IPS-NIHi7 (cell line): ENCODE measurements at regions not wholly inside any gene's neighbourhood (a gene's known extent, or its start where the extent isn't known, plus 50 kb on each side); places are given as distances from the start of the nearest gene placed in this dataset.
A peak's percentile ranks its signal among the peaks of the same experiment; 100 is the strongest.

Experiments used
- DNase-seq: peaks from one replicate; pipeline ENCODE4 v3.0.0; 2012; ENCODE audit warnings: mixed read lengths; ENCODE audit errors: extremely low spot score

DNA sequence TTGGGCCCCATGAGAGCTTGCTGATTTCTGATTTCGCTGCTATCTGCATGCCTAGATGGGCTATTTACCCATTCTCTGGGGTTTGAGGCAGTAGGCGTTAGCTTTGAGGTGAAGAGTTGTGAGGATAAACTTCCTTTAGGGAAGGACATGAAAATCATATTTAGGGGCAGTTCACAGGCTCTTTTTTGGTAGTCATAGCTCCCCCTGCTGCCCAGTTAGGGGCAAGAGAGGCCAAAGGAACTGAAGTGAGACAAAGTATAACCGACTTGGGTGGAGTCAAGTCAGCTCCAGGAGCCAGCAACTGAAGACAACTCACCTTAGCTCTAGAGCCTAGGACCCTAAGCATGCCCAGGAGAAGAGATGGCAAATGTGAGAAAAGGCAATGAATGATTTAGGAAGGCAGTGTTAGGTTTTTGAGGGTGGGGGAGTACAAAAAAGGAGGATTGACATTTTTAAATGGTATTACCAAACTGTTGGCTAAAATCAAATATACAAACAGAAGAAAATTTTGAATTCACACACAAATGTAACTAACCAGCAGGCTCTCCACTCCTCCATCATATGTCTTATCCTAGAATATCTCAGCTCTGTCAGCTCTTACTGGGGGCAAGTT is 625.2 kb downstream of the LMO4 start:
- DNase-seq = peak; percentile 74

DNA sequence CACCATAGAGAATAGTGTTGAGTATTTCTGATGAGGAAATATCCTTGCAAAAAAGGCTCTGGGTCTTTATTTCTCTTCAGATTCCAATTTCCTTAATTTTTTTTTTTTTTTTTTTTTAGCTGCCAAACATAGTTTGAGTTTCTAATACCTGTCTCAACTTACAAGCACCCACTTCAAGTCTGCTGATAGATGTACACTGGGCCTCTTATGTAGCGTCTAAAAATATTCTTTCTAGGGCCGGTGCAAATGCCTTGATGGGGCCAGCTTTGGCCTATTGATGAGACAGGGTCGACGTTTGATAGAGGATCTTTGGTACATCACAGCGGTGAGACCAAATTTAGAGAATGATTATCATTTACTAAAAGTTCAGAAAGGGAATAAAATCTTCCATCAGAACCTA is 626.4 kb downstream of the LMO4 start:
- no peak for DNase-seq

- no peak for DNase-seq
Measured at GRCh38 chr1:87956072-87956471, 627.4 kb downstream of the LMO4 start.

GRCh38 chr1:87956750-87957149 is 628.1 kb downstream of the LMO4 start:
- DNase-seq = no peak

GRCh38 chr1:87957331-87957730 is 628.7 kb downstream of the LMO4 start:
- no peak for DNase-seq

DNA sequence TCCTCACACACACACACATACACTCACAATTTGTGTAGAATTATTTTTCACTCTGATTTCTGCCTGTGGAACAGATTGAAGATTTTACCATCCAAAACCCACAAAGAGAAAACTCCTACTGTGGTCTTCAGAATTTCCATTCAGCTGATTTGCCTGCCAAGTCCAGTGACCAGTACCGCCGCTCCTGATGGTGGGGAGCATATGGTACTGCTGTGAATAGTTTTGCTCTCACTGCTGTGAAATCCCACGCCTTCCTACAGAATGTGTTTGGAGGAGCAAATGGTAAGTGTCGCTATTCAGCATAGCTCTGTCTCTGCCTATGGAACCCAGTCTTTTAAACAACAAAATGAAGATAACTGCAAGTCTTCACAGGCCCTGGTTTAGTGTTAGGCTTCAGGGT is 629.5 kb downstream of the LMO4 start:
- no peak for DNase-seq

GRCh38 chr1:87958716-87959115 is 630.0 kb downstream of the LMO4 start:
- no peak for DNase-seq

GRCh38 chr1:87959236-87959635 is 630.6 kb downstream of the LMO4 start:
- no peak for DNase-seq

DNA sequence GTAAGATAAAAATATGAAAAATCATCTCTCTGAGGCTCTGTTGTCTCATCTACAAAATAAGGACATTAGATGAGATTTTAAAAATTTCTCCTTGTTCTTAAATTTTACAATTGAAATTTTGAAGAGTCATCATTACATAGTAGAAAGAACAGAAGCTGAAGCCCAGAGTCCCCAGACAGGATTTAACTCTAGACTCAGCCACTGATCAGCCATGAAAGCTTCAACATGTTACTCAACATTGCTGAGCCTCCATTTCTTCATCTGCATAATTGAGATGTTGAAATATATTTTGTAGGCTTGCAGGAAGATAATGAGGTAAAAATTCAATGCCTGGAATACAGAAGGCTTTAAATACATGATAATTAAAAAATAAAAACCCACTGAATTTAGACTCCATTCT is 633.3 kb downstream of the LMO4 start:
- DNase-seq = no peak

GRCh38 chr1:87963556-87963955 is 634.9 kb downstream of the LMO4 start:
- DNase-seq = no peak

- no peak for DNase-seq
Measured at GRCh38 chr1:87965193-87965592, 636.5 kb downstream of the LMO4 start.

DNA sequence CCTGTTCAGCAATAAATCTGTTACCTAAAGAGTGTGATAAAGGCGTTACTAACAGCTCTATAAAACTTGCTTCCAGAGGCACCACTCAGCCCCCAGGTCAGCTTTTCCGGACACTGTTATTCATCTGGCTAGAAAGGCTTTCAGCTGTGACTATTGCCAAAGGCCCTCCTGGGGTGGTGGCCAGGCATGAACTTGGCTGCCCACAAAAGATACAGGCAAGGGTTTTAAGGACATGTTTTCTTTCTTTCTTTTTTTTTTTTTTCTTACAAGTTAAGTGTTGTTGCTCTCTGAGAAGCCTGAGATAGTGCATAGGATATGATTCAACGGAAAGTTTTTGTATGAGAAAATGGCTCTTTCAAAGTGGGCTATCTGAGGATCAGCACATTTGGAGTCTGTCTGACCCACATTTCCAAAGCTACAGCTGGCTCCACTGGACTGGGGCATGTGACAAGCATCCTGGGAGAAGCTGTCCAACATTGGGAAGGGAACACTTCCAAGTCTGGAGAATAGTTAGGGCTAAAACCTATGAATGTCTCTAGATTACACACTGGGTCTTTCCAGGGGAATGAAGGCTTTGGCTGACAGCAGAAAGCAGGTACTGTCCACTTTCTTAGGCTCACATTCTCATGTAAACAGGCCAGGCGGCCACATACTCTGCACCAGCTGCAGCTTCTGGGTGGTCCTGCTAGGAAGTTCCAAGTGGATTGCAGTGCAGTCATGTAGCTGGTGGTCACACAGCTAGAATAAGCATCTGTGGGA is 639.7 kb downstream of the LMO4 start:
- peak; percentile 20 for DNase-seq

DNA sequence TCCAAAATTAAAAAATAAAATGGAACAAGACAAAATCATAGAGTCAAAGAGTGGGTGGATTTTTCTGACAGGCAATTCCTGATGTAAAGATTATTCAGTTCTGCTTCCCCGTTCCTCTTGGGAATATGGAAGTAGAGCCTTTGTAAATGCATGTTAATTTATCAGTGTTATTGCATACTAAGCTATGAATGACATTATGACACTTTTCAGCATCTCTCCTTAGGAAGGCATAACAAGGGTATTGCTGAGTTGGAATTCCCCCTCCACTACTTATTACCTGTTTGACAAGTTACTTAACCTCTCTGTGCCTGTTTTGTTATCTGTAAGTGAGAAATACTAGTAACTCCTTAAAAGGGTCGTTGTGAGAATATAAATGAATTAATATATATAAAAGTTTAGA is 640.4 kb downstream of the LMO4 start:
- DNase-seq = no peak

DNA sequence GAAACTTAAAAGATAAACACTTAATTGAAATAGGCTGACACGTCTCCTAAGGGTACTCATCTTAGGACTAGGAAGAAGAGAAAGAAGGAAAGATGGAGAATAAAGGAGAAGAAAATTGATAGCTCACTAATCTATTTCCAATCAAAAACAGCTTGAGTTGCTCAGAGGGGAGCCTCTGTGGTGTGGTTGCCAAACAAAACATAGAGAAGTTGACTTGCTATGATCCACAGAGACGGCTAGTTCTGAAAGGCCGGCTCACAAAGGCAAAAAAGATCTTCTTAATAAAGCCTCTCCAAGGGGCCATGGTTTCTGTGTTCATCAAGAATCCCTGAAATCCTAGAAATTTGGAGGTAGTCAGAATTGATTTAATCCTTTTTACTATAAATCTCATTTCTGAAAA is 644.1 kb downstream of the LMO4 start:
- no peak for DNase-seq

DNA sequence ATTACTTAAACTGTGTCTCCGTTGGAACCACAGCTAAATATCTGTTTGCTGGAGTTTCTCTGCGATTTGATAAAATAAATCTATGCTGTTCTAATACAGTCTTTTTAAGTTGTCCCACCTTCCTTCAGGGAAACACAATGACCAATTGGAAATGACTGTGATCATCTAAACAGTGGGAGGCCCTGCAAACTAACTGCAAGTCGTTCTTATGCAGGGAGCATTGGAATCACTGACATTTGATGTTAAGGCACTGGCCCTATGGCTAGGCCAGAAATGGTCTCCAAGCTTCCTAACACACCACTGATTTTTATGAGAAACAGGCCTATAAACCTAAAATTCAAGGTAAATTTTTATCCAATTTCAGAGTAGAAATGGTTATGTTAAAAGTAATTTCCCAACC is 645.2 kb downstream of the LMO4 start:
- peak; percentile 18 for DNase-seq

- DNase-seq = no peak
Measured at GRCh38 chr1:87976316-87976715, 647.6 kb downstream of the LMO4 start.

DNA sequence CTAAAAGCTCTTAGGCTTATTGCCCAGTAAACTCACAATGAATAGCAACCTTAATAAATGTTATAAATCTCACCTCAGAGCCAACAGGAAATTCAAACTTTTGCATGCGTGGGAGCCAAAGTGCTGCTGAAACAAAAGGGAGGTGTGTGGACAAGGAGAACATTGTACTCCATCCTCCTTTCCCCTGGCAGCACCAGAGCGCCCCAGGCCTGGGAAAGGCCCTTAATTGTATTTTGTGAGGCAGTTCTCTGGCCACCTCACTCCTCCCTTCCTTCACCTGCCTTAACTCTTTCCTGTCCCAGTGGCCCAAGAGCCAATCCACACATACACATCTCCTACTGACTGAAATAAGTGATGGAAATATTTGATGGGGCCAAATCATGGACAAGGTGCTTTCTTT is 648.5 kb downstream of the LMO4 start:
- DNase-seq = no peak

- DNase-seq = no peak
Measured at GRCh38 chr1:87979079-87979478, 650.4 kb downstream of the LMO4 start.

DNA sequence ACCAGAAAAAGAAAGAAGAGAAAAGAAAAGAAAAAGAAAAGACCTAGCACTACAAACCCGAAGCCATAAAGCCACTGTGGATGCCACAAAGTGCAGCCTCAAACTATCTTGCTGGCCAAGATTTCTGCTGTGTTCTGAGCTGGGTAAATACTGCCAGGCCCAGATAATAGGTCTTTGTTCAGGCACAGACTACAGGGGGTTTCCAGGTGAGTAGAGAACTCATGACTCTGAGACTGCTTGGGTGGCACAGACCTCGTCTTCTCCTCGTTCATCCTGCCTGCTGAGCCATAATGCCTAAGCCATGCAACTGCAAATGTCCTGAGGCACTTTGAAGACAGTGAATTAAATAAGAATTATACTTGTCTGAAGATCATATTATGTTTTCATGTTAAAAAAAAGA is 651.8 kb downstream of the LMO4 start:
- no peak for DNase-seq

DNA sequence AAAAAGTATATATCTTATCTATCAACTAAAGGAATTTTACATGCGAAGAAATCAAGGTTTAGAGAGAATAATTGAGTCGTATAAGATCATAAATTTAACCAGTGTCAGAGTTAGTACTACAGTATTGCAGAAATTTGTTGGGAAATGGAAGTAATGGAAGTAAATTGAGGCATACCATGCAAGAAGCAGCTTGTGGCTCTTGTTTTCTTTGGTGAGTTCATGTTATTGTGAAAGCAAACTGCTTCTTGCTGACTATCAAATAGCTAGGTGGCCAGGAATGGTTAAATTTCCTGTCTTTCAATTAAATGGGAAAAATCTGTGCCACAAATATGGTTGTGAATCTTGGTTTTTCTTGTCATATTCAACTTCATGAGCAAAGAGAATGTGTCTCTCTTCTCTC is 652.7 kb downstream of the LMO4 start:
- no peak for DNase-seq

DNA sequence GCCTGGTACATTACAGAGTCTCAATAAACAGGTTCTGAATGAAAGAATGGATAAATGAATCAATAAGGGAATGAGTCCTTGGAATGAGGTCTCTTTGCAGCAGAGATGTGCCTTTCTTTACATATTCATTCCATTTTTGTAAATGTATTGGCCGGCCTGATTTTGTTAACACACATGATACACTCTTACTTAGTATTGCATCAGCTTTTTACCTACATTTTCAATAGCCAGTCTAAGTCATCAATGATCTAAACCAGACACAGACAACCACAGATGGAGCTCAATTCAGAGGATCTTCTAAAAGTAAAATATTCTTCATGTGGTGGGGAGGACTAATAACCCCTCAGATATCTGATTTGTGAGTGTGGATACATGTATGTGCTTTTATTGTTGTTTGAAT is 653.1 kb downstream of the LMO4 start:
- DNase-seq = no peak

- no peak for DNase-seq
Measured at GRCh38 chr1:87983841-87984240, 655.2 kb downstream of the LMO4 start.

- peak; percentile 22 for DNase-seq
Measured at GRCh38 chr1:87985071-87985470, 656.4 kb downstream of the LMO4 start.
